ENCODE measurements at regions not wholly inside any gene's neighbourhood (a gene's known extent, or its start where the extent isn't known, plus 50 kb on each side); places are given as distances from the start of the nearest gene placed in this dataset.

DNA sequence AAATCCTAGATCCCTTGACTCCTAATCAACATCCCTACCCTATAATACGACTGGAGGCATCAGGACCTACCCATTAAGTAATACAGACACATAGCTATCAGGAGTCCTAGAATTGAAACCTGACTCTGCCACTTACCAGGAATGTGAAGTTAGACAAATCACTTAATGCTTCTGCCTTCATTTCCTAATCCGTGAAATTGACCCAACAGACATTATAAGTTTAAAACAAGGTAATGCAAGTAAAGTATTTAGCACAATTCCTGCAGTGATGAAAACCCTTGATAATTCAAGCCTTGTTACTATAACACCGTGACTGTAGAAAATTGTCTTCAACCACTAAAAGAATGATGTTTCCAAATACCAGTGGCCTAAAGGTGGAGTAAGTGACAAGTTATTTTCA is 150.2 kb downstream of the KCNJ2 start:
- H3K36me3 ChIP-seq (ENCODE audit: insufficient read depth), result no peaks in the 10 kb centered on the region
- DNase-seq (ENCODE audit: low spot score) (no peak), ATAC-seq (no peak)
- H3K4me2 ChIP-seq, result no peak overlapping the region
- H3K9me2 ChIP-seq (ENCODE audit: insufficient read depth), result no peaks in the 10 kb centered on the region
- H2AFZ ChIP-seq, result no peak overlapping the region
- no peaks in the 10 kb centered on the region for H3K79me2 ChIP-seq (replicated peaks; ENCODE audit: insufficient read depth)
- Mint-ChIP-seq H3K27me3 (ENCODE audit: insufficient read depth, low read depth, poor library complexity) (peaks cover 11% of the 10 kb centered on the region), H3K4me3 (no peak overlapping the region), H3K36me3 (ENCODE audit: low read depth) (no peaks in the 10 kb centered on the region), H3K4me1 (peaks cover 4% of the 10 kb centered on the region), H3K27ac (no peak overlapping the region), H3K9me3 (no peaks in the 10 kb centered on the region)
- H3K27ac ChIP-seq (ENCODE audit: low read depth), result no peak overlapping the region
- no peaks in the 10 kb centered on the region for H3K4me1 ChIP-seq (ENCODE audit: insufficient read depth)
- H3K4me3 ChIP-seq, result no peak overlapping the region
- TF ChIP-seq, protein P1, sequence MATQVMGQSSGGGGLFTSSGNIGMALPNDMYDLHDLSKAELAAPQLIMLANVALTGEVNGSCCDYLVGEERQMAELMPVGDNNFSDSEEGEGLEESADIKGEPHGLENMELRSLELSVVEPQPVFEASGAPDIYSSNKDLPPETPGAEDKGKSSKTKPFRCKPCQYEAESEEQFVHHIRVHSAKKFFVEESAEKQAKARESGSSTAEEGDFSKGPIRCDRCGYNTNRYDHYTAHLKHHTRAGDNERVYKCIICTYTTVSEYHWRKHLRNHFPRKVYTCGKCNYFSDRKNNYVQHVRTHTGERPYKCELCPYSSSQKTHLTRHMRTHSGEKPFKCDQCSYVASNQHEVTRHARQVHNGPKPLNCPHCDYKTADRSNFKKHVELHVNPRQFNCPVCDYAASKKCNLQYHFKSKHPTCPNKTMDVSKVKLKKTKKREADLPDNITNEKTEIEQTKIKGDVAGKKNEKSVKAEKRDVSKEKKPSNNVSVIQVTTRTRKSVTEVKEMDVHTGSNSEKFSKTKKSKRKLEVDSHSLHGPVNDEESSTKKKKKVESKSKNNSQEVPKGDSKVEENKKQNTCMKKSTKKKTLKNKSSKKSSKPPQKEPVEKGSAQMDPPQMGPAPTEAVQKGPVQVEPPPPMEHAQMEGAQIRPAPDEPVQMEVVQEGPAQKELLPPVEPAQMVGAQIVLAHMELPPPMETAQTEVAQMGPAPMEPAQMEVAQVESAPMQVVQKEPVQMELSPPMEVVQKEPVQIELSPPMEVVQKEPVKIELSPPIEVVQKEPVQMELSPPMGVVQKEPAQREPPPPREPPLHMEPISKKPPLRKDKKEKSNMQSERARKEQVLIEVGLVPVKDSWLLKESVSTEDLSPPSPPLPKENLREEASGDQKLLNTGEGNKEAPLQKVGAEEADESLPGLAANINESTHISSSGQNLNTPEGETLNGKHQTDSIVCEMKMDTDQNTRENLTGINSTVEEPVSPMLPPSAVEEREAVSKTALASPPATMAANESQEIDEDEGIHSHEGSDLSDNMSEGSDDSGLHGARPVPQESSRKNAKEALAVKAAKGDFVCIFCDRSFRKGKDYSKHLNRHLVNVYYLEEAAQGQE (IDR thresholded peaks at IDR 0.05; ENCODE audit: unreplicated experiment), result no peak
- TF ChIP-seq NANOG (IDR thresholded peaks at IDR 0.05; ENCODE audit: borderline replicate concordance) (no peak), STAT1 (IDR thresholded peaks at IDR 0.05; ENCODE audit: unreplicated experiment) (no peak), EZH2 (IDR thresholded peaks at IDR 0.05; ENCODE audit: low read depth, unreplicated experiment) (no peak), ZNF114 (CRISPR knock-in tag; IDR thresholded peaks at IDR 0.05) (no peak), CREB1 (CRISPR knock-in tag; IDR thresholded peaks at IDR 0.05; ENCODE audit: low read depth) (no peak), POLR2AphosphoS5 (IDR thresholded peaks at IDR 0.05; ENCODE audit: low read depth) (no peak), ZNF331 (CRISPR knock-in tag; IDR thresholded peaks at IDR 0.05; ENCODE audit: low read depth) (no peak), EZH2phosphoT487 (IDR thresholded peaks at IDR 0.05; ENCODE audit: unreplicated experiment) (no peak), JUNB (IDR thresholded peaks at IDR 0.05; ENCODE audit: unreplicated experiment) (no peak), ETS1 (IDR thresholded peaks at IDR 0.05) (no peak)
- TF ChIP-seq, protein P2, sequence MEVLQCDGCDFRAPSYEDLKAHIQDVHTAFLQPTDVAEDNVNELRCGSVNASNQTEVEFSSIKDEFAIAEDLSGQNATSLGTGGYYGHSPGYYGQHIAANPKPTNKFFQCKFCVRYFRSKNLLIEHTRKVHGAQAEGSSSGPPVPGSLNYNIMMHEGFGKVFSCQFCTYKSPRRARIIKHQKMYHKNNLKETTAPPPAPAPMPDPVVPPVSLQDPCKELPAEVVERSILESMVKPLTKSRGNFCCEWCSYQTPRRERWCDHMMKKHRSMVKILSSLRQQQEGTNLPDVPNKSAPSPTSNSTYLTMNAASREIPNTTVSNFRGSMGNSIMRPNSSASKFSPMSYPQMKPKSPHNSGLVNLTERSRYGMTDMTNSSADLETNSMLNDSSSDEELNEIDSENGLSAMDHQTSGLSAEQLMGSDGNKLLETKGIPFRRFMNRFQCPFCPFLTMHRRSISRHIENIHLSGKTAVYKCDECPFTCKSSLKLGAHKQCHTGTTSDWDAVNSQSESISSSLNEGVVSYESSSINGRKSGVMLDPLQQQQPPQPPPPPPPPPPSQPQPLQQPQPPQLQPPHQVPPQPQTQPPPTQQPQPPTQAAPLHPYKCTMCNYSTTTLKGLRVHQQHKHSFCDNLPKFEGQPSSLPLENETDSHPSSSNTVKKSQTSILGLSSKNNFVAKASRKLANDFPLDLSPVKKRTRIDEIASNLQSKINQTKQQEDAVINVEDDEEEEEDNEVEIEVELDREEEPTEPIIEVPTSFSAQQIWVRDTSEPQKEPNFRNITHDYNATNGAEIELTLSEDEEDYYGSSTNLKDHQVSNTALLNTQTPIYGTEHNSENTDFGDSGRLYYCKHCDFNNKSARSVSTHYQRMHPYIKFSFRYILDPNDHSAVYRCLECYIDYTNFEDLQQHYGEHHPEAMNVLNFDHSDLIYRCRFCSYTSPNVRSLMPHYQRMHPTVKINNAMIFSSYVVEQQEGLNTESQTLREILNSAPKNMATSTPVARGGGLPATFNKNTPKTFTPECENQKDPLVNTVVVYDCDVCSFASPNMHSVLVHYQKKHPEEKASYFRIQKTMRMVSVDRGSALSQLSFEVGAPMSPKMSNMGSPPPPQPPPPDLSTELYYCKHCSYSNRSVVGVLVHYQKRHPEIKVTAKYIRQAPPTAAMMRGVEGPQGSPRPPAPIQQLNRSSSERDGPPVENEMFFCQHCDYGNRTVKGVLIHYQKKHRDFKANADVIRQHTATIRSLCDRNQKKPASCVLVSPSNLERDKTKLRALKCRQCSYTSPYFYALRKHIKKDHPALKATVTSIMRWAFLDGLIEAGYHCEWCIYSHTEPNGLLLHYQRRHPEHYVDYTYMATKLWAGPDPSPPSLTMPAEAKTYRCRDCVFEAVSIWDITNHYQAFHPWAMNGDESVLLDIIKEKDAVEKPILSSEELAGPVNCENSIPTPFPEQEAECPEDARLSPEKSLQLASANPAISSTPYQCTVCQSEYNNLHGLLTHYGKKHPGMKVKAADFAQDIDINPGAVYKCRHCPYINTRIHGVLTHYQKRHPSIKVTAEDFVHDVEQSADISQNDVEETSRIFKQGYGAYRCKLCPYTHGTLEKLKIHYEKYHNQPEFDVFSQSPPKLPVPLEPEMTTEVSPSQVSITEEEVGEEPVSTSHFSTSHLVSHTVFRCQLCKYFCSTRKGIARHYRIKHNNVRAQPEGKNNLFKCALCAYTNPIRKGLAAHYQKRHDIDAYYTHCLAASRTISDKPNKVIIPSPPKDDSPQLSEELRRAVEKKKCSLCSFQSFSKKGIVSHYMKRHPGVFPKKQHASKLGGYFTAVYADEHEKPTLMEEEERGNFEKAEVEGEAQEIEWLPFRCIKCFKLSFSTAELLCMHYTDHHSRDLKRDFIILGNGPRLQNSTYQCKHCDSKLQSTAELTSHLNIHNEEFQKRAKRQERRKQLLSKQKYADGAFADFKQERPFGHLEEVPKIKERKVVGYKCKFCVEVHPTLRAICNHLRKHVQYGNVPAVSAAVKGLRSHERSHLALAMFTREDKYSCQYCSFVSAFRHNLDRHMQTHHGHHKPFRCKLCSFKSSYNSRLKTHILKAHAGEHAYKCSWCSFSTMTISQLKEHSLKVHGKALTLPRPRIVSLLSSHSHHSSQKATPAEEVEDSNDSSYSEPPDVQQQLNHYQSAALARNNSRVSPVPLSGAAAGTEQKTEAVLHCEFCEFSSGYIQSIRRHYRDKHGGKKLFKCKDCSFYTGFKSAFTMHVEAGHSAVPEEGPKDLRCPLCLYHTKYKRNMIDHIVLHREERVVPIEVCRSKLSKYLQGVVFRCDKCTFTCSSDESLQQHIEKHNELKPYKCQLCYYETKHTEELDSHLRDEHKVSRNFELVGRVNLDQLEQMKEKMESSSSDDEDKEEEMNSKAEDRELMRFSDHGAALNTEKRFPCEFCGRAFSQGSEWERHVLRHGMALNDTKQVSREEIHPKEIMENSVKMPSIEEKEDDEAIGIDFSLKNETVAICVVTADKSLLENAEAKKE (CRISPR knock-in tag; IDR thresholded peaks at IDR 0.05), result no peak
- TF ChIP-seq, protein P3, sequence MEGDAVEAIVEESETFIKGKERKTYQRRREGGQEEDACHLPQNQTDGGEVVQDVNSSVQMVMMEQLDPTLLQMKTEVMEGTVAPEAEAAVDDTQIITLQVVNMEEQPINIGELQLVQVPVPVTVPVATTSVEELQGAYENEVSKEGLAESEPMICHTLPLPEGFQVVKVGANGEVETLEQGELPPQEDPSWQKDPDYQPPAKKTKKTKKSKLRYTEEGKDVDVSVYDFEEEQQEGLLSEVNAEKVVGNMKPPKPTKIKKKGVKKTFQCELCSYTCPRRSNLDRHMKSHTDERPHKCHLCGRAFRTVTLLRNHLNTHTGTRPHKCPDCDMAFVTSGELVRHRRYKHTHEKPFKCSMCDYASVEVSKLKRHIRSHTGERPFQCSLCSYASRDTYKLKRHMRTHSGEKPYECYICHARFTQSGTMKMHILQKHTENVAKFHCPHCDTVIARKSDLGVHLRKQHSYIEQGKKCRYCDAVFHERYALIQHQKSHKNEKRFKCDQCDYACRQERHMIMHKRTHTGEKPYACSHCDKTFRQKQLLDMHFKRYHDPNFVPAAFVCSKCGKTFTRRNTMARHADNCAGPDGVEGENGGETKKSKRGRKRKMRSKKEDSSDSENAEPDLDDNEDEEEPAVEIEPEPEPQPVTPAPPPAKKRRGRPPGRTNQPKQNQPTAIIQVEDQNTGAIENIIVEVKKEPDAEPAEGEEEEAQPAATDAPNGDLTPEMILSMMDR (conservative IDR thresholded peaks at IDR 0.05; ENCODE audit: low read depth in 2 of 2), result no peak
- no peaks in the 10 kb centered on the region for H3F3A ChIP-seq (replicated peaks; ENCODE audit: low read depth)
- H4K20me1 ChIP-seq (replicated peaks; ENCODE audit: insufficient read depth), result no peaks in the 10 kb centered on the region
- no peaks in the 10 kb centered on the region for H3K27me3 ChIP-seq (ENCODE audit: insufficient read depth)

All from GM23338 (cell line).